Cardiac muscle cell (in vitro differentiated cells and primary cell): ENCODE measurements at regions not wholly inside any gene's neighbourhood (a gene's known extent, or its start where the extent isn't known, plus 50 kb on each side); places are given as distances from the start of the nearest gene placed in this dataset.

Experiments used
- DNase-seq, 2 donors: peaks; one replicate each; pipeline versions ENCODE4 v3.0.0 to v3.0.0-alpha.2; 2010 to 2017; ENCODE audit warnings: low read depth in 1 of 2, low spot score in 1 of 2
- H3K27ac ChIP-seq: fragments of 200-600 bp; sonication (generic); 2 replicates; pipeline ENCODE4 v1.5.1; 2016
- H3K27me3 ChIP-seq: fragments of 200-600 bp; sonication (generic); 2 replicates; pipeline ENCODE4 v1.6.0; 2016; ENCODE audit warnings: control low read depth
- H3K36me3 ChIP-seq: fragments of 200-600 bp; sonication (generic); 2 replicates; pipeline ENCODE4 v1.5.1; 2016; ENCODE audit warnings: control low read depth
- H3K4me1 ChIP-seq: fragments of 200-600 bp; sonication (generic); 2 replicates; pipeline ENCODE4 v1.8.1; 2017; ENCODE audit warnings: low read depth, mild to moderate bottlenecking, mixed run types
- H3K4me3 ChIP-seq: fragments of 200-600 bp; sonication (generic); 2 replicates; pipeline ENCODE4 v1.5.1; 2016; ENCODE audit warnings: mild to moderate bottlenecking
- H3K9me3 ChIP-seq: fragments of 200-600 bp; sonication (generic); 2 replicates; pipeline ENCODE4 v1.5.1; 2017; ENCODE audit warnings: low read depth, mild to moderate bottlenecking, control low read depth
- TF ChIP-seq, protein P1 (sequence below): IDR thresholded peaks from 2 replicates; pipeline ENCODE4 v1.5.1; 2012; ENCODE audit warnings: low read depth, mild to moderate bottlenecking, low read length

DNA sequence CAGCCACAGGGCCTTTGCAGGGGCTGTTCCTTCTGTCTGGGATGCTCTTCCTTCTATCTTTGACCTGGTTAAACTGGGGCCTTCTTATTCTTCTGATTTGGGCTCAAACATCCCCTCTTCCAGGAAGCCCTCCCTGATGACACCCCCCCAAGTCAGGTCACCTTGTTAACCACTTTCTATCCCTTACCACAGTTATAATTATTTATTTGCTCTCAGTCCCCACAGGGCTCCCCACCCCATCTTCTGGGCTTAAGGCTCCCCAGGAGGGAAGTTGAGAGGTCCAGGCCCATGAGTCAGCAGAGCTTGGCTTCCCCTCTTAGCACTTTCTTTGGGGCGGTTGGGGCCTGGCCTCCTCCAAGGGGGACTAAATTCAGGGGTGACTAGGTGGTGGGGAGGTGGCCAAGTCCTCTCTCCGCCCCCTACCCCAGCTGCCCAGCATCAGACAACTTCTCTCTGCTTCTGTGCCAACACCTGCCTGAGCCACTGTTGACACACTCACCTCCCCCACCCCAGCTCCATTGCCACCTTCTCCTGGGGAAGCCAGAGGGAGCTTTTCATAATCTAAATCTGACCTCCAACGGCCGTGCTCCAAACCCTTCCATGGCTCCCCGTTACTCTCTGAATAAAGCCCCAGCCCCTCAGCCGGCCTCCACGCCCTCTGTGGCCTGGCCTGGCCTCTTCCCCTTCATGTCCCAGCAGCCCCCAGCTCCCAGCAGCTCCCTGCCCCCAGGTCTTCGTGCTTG lies 70.0 kb downstream of the CEBPB start:
- Histone ChIP-seq H3K36me3 (no peaks in the 10 kb centered on the region), H3K9me3 (no peaks in the 10 kb centered on the region), H3K4me3 (no peak overlapping the region), H3K4me1 (no peaks in the 10 kb centered on the region), H3K27me3 (no peaks in the 10 kb centered on the region), H3K27ac (no peak overlapping the region)
- DNase-seq = no peak
- TF ChIP-seq, protein P1, sequence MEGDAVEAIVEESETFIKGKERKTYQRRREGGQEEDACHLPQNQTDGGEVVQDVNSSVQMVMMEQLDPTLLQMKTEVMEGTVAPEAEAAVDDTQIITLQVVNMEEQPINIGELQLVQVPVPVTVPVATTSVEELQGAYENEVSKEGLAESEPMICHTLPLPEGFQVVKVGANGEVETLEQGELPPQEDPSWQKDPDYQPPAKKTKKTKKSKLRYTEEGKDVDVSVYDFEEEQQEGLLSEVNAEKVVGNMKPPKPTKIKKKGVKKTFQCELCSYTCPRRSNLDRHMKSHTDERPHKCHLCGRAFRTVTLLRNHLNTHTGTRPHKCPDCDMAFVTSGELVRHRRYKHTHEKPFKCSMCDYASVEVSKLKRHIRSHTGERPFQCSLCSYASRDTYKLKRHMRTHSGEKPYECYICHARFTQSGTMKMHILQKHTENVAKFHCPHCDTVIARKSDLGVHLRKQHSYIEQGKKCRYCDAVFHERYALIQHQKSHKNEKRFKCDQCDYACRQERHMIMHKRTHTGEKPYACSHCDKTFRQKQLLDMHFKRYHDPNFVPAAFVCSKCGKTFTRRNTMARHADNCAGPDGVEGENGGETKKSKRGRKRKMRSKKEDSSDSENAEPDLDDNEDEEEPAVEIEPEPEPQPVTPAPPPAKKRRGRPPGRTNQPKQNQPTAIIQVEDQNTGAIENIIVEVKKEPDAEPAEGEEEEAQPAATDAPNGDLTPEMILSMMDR = no peak

DNA sequence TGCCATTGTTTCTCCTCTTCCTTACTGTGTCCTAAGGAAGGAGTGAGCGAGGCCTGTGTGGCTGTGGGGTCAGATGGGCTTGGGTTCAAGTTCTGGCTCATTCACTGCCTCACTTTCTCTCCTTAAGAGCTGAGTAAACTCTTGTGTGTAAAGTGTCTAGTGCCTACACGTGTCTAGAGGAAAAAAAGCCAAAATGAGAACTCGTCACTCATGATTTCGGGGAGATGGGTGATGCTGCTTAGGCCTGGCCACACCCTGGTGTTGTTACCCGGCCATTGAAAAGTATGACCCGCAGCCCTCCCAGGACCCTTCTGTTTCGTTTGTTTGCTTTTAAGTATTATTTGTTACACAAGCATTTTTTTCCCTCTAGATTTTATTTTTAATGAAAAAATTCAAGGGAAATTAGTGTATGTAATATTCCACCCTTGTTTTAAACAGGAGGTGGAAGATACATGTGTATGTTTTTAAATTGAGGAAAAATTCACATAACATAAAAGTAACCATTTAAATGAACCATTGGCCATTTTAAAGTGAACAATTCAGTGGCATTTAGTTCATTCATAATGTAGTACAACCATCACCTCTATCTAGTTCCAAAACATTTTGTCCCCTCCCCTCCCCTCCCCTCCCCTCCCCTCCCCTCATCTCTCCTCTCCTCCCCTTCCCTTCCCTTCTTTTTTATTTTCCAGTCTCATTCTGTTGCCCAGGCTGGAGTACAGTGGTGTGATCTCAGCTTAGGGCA lies 71.0 kb downstream of the CEBPB start:
- Histone ChIP-seq H3K4me3 (no peak overlapping the region), H3K4me1 (no peaks in the 10 kb centered on the region), H3K27me3 (no peaks in the 10 kb centered on the region), H3K9me3 (no peaks in the 10 kb centered on the region), H3K27ac (no peak overlapping the region), H3K36me3 (no peaks in the 10 kb centered on the region)
- TF ChIP-seq, protein P1 = no peak
- DNase-seq = no peak

DNA sequence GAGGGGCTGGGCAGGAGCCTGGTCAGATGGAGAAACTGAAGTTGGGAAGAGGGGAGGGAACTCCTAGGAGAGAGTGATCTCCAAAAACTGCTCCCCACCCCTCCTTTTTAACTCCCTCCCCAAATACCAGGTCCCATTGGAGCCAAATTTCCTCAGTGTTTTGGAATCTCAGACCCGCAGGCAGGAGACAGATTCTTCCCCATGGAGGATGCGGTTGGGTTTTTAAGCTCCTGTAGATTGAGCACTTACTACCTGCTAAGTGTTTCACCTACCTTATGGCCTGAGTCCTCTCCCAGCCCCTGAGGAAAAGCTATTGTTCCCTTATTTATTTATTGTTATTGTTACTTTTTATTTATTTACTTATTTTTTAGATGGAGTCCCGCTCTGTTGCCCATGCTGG lies 73.2 kb downstream of the CEBPB start:
- no peaks in the 10 kb centered on the region for H3K9me3 ChIP-seq
- DNase-seq = no peak
- no peaks in the 10 kb centered on the region for H3K4me1 ChIP-seq
- no peak overlapping the region for H3K27ac ChIP-seq
- TF ChIP-seq, protein P1 = no peak
- H3K36me3 ChIP-seq = no peaks in the 10 kb centered on the region
- H3K4me3 ChIP-seq = no peak overlapping the region
- no peaks in the 10 kb centered on the region for H3K27me3 ChIP-seq

DNA sequence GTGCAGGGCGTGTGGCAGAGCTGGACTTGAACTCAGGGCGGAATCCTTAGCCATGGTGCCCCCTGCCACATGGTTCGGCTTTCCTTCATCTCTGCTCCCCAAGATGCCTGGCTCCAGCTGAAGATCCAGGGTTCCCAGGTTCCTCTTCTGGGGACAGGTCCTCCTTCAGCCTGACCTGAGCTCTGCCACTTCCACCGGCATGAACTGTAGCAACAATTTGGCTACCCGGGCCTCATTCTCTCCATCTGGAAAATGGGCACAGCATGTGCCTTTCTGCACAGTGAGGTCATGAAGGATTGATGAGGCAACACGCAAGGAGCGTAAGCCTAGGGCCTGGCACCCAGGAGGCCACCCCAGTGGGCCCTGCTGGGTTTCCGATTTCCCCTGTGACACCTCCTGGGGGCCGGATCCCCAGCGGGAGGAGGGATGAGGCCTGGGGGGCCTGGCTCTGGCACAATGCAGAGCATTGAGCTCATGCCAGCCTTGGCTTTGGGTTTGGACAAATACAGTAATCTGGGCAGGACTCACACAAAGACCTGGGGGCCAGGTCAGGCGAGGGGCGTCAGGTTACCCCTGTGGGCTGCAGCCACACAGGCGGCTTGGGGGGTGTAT lies 74.0 kb downstream of the CEBPB start:
- DNase-seq = no peak
- TF ChIP-seq, protein P1 = no peak
- Histone ChIP-seq H3K9me3 (no peaks in the 10 kb centered on the region), H3K4me3 (no peak overlapping the region), H3K27ac (no peak overlapping the region), H3K4me1 (no peaks in the 10 kb centered on the region), H3K27me3 (no peaks in the 10 kb centered on the region), H3K36me3 (no peaks in the 10 kb centered on the region)

DNA sequence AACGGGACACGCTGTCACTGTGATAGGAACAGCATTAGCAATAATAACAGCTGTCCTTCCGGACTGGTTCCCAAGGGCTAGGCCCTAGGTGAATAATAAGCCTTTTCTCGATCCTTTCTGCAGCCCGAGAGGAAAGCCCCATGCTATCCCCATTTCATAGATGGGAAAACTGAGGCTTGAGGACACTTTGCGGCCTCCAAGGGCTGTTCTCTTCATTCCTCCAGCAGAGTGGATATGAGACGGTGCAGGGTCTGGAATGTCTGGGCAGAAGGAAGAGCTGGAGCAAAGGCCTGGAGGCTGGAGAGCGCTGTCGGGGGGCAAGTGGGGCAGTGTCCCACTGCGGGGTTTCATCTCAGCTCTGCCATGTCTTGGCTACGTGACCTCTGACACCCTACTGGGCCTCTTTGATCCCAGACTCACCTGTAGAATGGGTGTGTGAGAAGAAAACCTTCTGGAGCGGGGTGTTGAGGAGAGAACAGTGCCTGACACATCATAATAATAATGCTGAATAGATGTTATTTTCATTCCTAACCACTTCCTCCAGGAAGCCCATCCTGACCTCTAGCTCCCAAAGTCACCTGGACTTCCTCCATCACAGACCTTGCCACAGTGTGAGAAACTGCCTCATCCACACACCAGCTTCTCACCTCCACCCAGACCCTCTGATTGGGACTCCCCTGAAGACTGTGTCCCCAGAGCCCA lies 74.8 kb downstream of the CEBPB start:
- Histone ChIP-seq H3K4me3 (no peak overlapping the region), H3K4me1 (no peaks in the 10 kb centered on the region), H3K9me3 (no peaks in the 10 kb centered on the region), H3K36me3 (no peaks in the 10 kb centered on the region), H3K27ac (no peak overlapping the region), H3K27me3 (no peaks in the 10 kb centered on the region)
- DNase-seq = no peak
- TF ChIP-seq, protein P1 = no peak
